Subcutaneous abdominal adipose tissue (tissue), 5 donors: ENCODE measurements at regions not wholly inside any gene's neighbourhood (a gene's known extent, or its start where the extent isn't known, plus 50 kb on each side); places are given as distances from the start of the nearest gene placed in this dataset.

Source experiments
- H3K27ac ChIP-seq: one replicate; pipeline ENCODE4 v1.7.0; 2013; ENCODE audit warnings: low read depth, mild to moderate bottlenecking, inconsistent platforms, low read length, moderate library complexity
- H3K27me3 ChIP-seq, 5 donors: one replicate each; pipeline ENCODE4 v1.7.0; 2013; ENCODE audit warnings: low read length in 5 of 5, inconsistent platforms in 1 of 5; ENCODE audit not compliant: control insufficient read depth in 5 of 5, insufficient read depth in 4 of 5
- H3K36me3 ChIP-seq, 5 donors: one replicate each; pipeline ENCODE4 v1.7.0; 2013; ENCODE audit warnings: low read length in 5 of 5; ENCODE audit not compliant: control insufficient read depth in 5 of 5, insufficient read depth in 5 of 5
- H3K4me1 ChIP-seq, 5 donors: one replicate each; pipeline ENCODE4 v1.7.0; 2013; ENCODE audit warnings: low read length in 5 of 5, mild to moderate bottlenecking in 3 of 5, moderate library complexity in 1 of 5; ENCODE audit not compliant: control insufficient read depth in 5 of 5, insufficient read depth in 5 of 5
- H3K4me3 ChIP-seq, 5 donors: one replicate each; pipeline ENCODE4 v1.7.0; 2013; ENCODE audit warnings: low read length in 5 of 5, low read depth in 1 of 5
- H3K9ac ChIP-seq, 5 donors: one replicate each; pipeline ENCODE4 v1.7.0; 2013; ENCODE audit warnings: low read length in 5 of 5, mild to moderate bottlenecking in 4 of 5, moderate library complexity in 3 of 5
- H3K9me3 ChIP-seq, 5 donors: one replicate each; pipeline ENCODE4 v1.7.0; 2013; ENCODE audit warnings: low read length in 5 of 5; ENCODE audit not compliant: control insufficient read depth in 5 of 5
- donor health status: healthy.
- donor health status: healthy.
- donor health status: healthy.
- donor health status: healthy.
- donor health status: healthy.

DNA sequence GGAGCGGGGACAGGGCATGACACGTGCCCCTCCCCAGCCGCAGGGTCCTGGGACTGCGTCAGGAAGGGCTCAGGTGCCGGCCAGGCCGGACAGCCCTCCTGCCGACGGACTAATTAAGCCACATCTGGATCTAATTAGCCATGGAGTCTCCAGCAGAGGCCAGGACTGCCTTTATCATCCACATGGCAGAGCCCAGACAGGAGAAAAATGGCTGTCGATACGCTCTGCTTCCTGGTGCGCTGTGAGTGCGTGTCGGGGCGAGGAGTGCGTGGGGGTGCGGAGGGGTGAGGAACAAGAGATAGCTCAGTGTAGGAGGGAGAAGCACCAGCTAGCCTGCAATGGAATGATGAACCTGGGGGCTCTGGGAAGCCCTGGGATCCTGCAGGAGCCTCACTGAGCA, 218.8 kb downstream of the IRF8 start:
- no peak overlapping the region for H3K9ac ChIP-seq
- H3K9me3 ChIP-seq = no peaks in the 10 kb centered on the region
- no peak overlapping the region for H3K27ac ChIP-seq
- H3K4me3 ChIP-seq = no peak overlapping the region
- H3K36me3 ChIP-seq = no peaks in the 10 kb centered on the region
- H3K4me1 ChIP-seq = no peaks in the 10 kb centered on the region
- H3K27me3 ChIP-seq = peaks cover 16 to 38% (median 26%) of the 10 kb centered on the region in 5 donors

GRCh38 chr16:86118467-86119307, 219.7 kb downstream of the IRF8 start:
- Histone ChIP-seq H3K36me3 (no peaks in the 10 kb centered on the region), H3K27me3 (peaks cover 19 to 42% (median 29%) of the 10 kb centered on the region in 5 donors), H3K9ac (no peak overlapping the region), H3K9me3 (no peaks in the 10 kb centered on the region), H3K27ac (no peak overlapping the region), H3K4me1 (no peaks in the 10 kb centered on the region), H3K4me3 (no peak overlapping the region)

DNA sequence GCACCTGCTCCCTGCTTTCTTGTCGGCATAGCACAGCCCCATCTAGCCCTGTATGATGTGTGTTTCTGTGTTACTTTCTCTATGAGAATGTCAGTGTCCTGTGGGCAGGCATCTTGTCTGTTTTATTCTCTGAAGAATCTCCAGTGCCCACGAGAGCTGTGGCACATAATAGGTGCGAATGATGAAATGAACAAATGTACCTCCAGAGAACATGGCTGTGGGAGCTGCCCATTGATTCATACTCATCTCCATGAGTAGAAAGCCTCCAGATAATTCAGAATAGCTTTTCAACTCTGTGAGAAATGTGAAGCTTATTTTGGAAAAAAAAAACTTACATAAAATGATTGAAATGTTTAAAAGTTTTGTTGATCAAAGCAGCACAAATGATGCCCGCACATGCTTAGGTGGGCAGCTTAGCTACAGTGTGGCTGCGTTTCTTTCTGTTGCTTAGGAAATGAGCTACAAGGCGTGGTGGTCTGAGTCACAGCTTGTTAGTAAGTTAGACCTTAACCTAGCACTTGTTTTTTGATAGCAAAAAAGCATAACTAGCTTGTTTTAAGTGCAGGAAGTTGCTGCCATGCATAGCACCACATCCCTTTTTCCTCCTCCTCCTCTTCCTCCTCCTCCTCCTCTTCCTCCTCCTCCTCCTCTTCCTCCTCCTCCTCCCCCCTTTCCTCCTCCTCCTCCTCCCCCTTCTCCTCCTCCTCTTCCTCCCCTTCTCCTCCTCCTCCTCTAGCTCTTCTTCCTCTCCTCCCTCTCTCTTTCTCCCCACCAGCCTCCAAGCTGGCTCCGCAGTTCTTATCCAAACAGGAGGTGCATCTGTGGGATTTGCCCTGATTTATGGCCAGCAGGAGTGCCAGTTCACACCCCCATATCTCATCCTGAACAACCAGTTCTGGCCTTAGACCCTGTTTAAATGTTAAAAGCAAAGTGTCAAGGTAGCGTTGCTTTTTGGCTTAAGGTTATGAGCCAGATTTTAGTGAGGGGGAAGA, 221.5 kb downstream of the IRF8 start:
- H3K27me3 ChIP-seq = peaks cover 19 to 42% (median 29%) of the 10 kb centered on the region in 5 donors
- no peak overlapping the region for H3K27ac ChIP-seq
- H3K9ac ChIP-seq = no peak overlapping the region
- H3K4me3 ChIP-seq = no peak overlapping the region
- no peaks in the 10 kb centered on the region for H3K36me3 ChIP-seq
- no peaks in the 10 kb centered on the region for H3K4me1 ChIP-seq
- no peaks in the 10 kb centered on the region for H3K9me3 ChIP-seq

- no peaks in the 10 kb centered on the region for H3K9me3 ChIP-seq
- H3K4me3 ChIP-seq = no peak overlapping the region
- peaks cover 19 to 37% (median 29%) of the 10 kb centered on the region in 5 donors for H3K27me3 ChIP-seq
- no peak overlapping the region for H3K9ac ChIP-seq
- no peak overlapping the region for H3K27ac ChIP-seq
- no peaks in the 10 kb centered on the region for H3K4me1 ChIP-seq
- H3K36me3 ChIP-seq = no peaks in the 10 kb centered on the region
These were observed 222.5 kb downstream of the IRF8 start for GRCh38 chr16:86121374-86122010.

- Histone ChIP-seq H3K27me3 (peaks cover 15 to 24% (median 21%) of the 10 kb centered on the region in 5 donors), H3K4me3 (no peak overlapping the region), H3K36me3 (no peaks in the 10 kb centered on the region), H3K9ac (no peak overlapping the region), H3K9me3 (no peaks in the 10 kb centered on the region), H3K4me1 (no peaks in the 10 kb centered on the region), H3K27ac (no peak overlapping the region)
These were observed 223.8 kb downstream of the IRF8 start for GRCh38 chr16:86122681-86123342.

GRCh38 chr16:86124321-86124720, 225.4 kb downstream of the IRF8 start:
- Histone ChIP-seq H3K9ac (no peak overlapping the region), H3K27me3 (peaks cover 10 to 18% (median 16%) of the 10 kb centered on the region in 5 donors), H3K4me1 (no peaks in the 10 kb centered on the region), H3K36me3 (no peaks in the 10 kb centered on the region), H3K27ac (no peak overlapping the region), H3K4me3 (no peak overlapping the region), H3K9me3 (no peaks in the 10 kb centered on the region)

DNA sequence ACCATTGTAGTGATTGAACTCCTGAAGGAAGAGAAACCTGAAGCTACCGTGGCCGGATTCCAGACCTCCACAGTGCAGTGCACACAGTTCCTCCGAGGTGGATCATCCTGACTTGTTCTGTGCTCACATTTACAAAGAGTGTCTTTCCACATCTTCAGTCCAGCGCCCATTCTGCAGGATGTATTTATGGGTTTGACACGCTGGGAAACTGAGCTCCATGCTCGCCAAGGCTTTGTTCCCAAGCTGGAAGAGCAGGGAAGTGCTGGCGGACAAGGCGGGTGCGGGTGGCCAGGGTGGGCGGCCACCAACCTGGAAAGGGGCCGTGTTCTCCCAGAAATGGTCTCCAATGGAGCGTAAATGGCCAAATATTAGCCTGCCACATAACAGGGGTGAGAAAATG, 227.9 kb downstream of the IRF8 start:
- Histone ChIP-seq H3K27ac (no peak overlapping the region), H3K4me1 (no peaks in the 10 kb centered on the region), H3K36me3 (no peaks in the 10 kb centered on the region), H3K9me3 (no peaks in the 10 kb centered on the region), H3K9ac (no peak overlapping the region), H3K4me3 (no peak overlapping the region), H3K27me3 (peaks cover 10 to 12% (median 11%) of the 10 kb centered on the region in 5 donors)

DNA sequence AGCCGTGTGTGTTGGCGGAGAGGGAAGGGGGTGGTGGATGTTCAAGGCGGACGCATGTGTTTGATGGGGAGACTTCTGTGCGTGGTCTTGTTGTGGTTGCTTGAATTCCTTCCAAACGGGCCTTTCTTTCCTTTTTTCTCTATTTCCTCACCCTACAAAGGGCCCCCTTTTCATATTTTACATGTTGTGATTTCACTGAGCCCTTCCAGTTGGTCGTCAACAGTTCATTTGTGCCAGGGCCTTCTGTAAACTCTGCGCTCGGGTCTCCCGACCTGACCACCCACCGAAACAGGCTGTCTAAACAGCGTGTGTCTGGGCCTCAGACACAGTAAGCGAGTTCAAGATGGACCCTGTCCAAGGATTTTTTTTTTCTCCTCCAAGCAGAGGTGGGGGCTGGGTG, 228.4 kb downstream of the IRF8 start:
- H3K4me3 ChIP-seq = no peak overlapping the region
- no peak overlapping the region for H3K9ac ChIP-seq
- no peaks in the 10 kb centered on the region for H3K9me3 ChIP-seq
- no peaks in the 10 kb centered on the region for H3K36me3 ChIP-seq
- H3K27ac ChIP-seq = no peak overlapping the region
- peaks cover 5 to 7% (median 7%) of the 10 kb centered on the region in 5 donors for H3K27me3 ChIP-seq
- no peaks in the 10 kb centered on the region for H3K4me1 ChIP-seq

DNA sequence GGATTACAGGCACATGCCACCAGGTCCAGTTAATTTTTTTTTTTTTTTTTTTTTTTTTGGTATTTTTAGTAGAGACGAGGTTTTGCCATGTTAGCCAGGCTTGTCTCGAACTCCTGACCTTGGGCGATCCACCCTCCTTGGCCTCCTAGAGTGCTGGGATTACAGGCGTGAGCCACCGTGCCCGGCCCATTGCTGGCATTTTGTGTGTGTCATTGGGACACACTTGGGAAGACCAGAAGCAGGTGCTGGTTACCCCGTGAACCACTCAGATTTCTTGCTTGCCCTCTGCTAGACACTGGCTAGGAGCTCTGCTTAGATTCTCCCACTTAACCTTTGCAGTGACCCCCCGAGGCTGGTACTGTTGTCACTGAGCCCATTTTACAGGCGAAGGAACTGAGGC, 229.3 kb downstream of the IRF8 start:
- no peaks in the 10 kb centered on the region for H3K9me3 ChIP-seq
- no peak overlapping the region for H3K27ac ChIP-seq
- peaks cover 0 to 1% (median 0%) of the 10 kb centered on the region in 5 donors for H3K27me3 ChIP-seq
- H3K9ac ChIP-seq = no peak overlapping the region
- H3K36me3 ChIP-seq = no peaks in the 10 kb centered on the region
- no peaks in the 10 kb centered on the region for H3K4me1 ChIP-seq
- no peak overlapping the region for H3K4me3 ChIP-seq
